PC-3 (cell line): ENCODE measurements at regions not wholly inside any gene's neighbourhood (a gene's known extent, or its start where the extent isn't known, plus 50 kb on each side); places are given as distances from the start of the nearest gene placed in this dataset.
"Not testable (repeated sequence)": the region's sequence is repeated elsewhere in the genome, so short reads cannot be mapped to it uniquely, and the experiment has no call there.

Source experiments
- ATAC-seq: fragments of 200-7000 bp; cut with Tn5 transposase; 2 replicates; pipeline ENCODE4 v1.9.1; 2020; ENCODE audit warnings: mild to moderate bottlenecking, moderate library complexity
- BruUV-seq: library from RNA; stranded (reverse); fragments of 400-500 nt; replicated peaks from 2 replicates; lab custom pipeline; 2021; lab: Mats Ljungman, UMichigan
- CTCF ChIA-PET: fragments of 300-600 bp; sonication (Branson Sonifier 250); formaldehyde crosslinking; loops from one replicate; lab custom pipeline; 2022; ENCODE audit warnings: antibody characterized with exemption; lab: Charles Lee
- POLR2A ChIA-PET: fragments of 300-600 bp; sonication (Branson Sonifier 250); formaldehyde crosslinking; loops from one replicate; lab custom pipeline; 2022; ENCODE audit warnings: antibody characterized with exemption; ENCODE audit not compliant: unreplicated experiment; lab: Charles Lee
- DNase-seq: peaks from one replicate; pipeline ENCODE4 v3.0.0-alpha.2; 2015
- H2AFZ ChIP-seq: fragments of 300-600 bp; sonication (generic); 2 replicates; pipeline ENCODE4 v1.6.0; 2016; ENCODE audit warnings: antibody characterized with exemption, low read length
- H3F3A ChIP-seq: fragments of 300-600 bp; sonication (generic); one replicate; pipeline ENCODE4 v1.6.0; 2017; ENCODE audit warnings: antibody characterized with exemption, low read length, control low read depth, mild to moderate bottlenecking; ENCODE audit not compliant: unreplicated experiment
- H3K27ac ChIP-seq: fragments of 300-600 bp; sonication (generic); 2 replicates; pipeline ENCODE4 v1.5.1; 2016; ENCODE audit warnings: mild to moderate bottlenecking, low read length
- H3K27me3 ChIP-seq: fragments of 300-600 bp; sonication (generic); 2 replicates; pipeline ENCODE4 v1.6.1; 2016; ENCODE audit warnings: low read length, mixed read lengths
- H3K36me3 ChIP-seq: fragments of 300-600 bp; sonication (generic); 2 replicates; pipeline ENCODE4 v1.6.1; 2016; ENCODE audit warnings: low read depth, mixed run types, low read length, mixed read lengths
- H3K4me1 ChIP-seq: fragments of 300-600 bp; sonication (generic); 2 replicates; pipeline ENCODE4 v1.5.1; 2016; ENCODE audit warnings: low read length; ENCODE audit not compliant: insufficient read depth
- H3K4me2 ChIP-seq: fragments of 300-600 bp; sonication (generic); 2 replicates; pipeline ENCODE4 v1.6.0; 2016; ENCODE audit warnings: low read length
- H3K4me3 ChIP-seq: fragments of 300-600 bp; sonication (generic); 2 replicates; pipeline ENCODE4 v1.5.1; 2016; ENCODE audit warnings: mild to moderate bottlenecking, low read length, mixed read lengths
- H3K79me2 ChIP-seq: fragments of 300-600 bp; sonication (generic); 2 replicates; pipeline ENCODE4 v1.6.1; 2017; ENCODE audit warnings: low read length, mixed read lengths
- H3K9ac ChIP-seq: fragments of 300-600 bp; sonication (generic); 2 replicates; pipeline ENCODE4 v1.6.0; 2016; ENCODE audit warnings: mild to moderate bottlenecking, low read length
- H3K9me2 ChIP-seq: fragments of 300-600 bp; sonication (generic); replicated peaks from 2 replicates; pipeline ENCODE4 v1.6.1; 2016; ENCODE audit warnings: mixed run types, low read length, mixed read lengths
- H3K9me3 ChIP-seq: fragments of 300-600 bp; sonication (generic); 2 replicates; pipeline ENCODE4 v1.6.1; 2016; ENCODE audit warnings: low read length, mixed read lengths
- H4K20me1 ChIP-seq: fragments of 300-600 bp; sonication (generic); 2 replicates; pipeline ENCODE4 v1.6.1; 2016; ENCODE audit warnings: low read length, mixed read lengths
- EZH2 ChIP-seq: fragments of 300-600 bp; sonication (generic); IDR thresholded peaks from one replicate; pipeline ENCODE4 v1.6.1; 2017; ENCODE audit warnings: antibody characterized with exemption, mild to moderate bottlenecking, low read length; ENCODE audit not compliant: unreplicated experiment
- EZH2phosphoT487 ChIP-seq: fragments of 300-600 bp; sonication (generic); IDR thresholded peaks from 2 replicates; pipeline ENCODE4 v1.6.1; 2018; ENCODE audit warnings: mild to moderate bottlenecking, antibody characterized with exemption, low read length, borderline replicate concordance
- intact Hi-C: fragments of 100-400 bp; cut with micrococcal nuclease; formaldehyde crosslinking; loops from 2 replicates; pipeline ENCODE4 v1.9.0; 2023
- TF ChIP-seq, protein P1 (sequence below): fragments of 300-600 bp; sonication (generic); conservative IDR thresholded peaks from 2 replicates; pipeline ENCODE4 v1.5.1; 2017; ENCODE audit warnings: antibody characterized with exemption, low read depth, mild to moderate bottlenecking, low read length

DNA sequence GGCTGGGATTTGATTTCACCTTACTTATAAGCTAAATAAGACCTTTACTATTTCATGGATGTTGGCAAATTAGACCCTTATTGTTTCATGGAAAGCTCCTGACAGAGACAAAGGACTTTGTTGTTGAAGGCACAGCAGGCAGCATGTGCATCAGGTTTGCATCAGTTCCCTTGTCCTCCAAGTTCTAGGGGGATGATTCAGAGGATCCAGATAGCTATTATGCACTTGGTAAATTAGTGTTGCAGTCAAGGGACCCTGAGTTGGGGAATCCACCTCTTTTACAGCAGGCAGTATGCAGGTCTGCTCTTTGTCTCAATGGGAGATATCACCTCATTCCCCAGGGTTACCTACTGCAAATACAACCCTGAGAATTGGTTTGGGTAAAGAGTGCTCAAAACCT is 131.4 kb upstream of the IGSF10 start:
- no peaks in the 10 kb centered on the region for H3K27me3 ChIP-seq
- H3K4me3 ChIP-seq = no peak overlapping the region
- ATAC-seq (no peak), DNase-seq (no peak)
- no peaks in the 10 kb centered on the region for H3F3A ChIP-seq
- no peak overlapping the region for H3K4me2 ChIP-seq
- ChIA-PET CTCF (no interaction called here), POLR2A (interaction anchor here (0.6 kb wide), 2 partner anchors 9 to 90 kb away, joined by 4 to 14 read pairs; no protein-coding TSS in a partner anchor)
- no peaks in the 10 kb centered on the region for H3K36me3 ChIP-seq
- no peaks in the 10 kb centered on the region for H3K4me1 ChIP-seq
- H4K20me1 ChIP-seq = no peaks in the 10 kb centered on the region
- BruUV-seq = no TSS peak
- H3K9me2 ChIP-seq = no peaks in the 10 kb centered on the region
- no peaks in the 10 kb centered on the region for H3K79me2 ChIP-seq
- intact Hi-C loops = no loop called here
- no peak overlapping the region for H2AFZ ChIP-seq
- no peak overlapping the region for H3K9ac ChIP-seq
- no peak overlapping the region for H3K27ac ChIP-seq
- TF ChIP-seq, protein P1, sequence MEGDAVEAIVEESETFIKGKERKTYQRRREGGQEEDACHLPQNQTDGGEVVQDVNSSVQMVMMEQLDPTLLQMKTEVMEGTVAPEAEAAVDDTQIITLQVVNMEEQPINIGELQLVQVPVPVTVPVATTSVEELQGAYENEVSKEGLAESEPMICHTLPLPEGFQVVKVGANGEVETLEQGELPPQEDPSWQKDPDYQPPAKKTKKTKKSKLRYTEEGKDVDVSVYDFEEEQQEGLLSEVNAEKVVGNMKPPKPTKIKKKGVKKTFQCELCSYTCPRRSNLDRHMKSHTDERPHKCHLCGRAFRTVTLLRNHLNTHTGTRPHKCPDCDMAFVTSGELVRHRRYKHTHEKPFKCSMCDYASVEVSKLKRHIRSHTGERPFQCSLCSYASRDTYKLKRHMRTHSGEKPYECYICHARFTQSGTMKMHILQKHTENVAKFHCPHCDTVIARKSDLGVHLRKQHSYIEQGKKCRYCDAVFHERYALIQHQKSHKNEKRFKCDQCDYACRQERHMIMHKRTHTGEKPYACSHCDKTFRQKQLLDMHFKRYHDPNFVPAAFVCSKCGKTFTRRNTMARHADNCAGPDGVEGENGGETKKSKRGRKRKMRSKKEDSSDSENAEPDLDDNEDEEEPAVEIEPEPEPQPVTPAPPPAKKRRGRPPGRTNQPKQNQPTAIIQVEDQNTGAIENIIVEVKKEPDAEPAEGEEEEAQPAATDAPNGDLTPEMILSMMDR = no peak
- TF ChIP-seq EZH2 (no peak), EZH2phosphoT487 (no peak)
- no peaks in the 10 kb centered on the region for H3K9me3 ChIP-seq

DNA sequence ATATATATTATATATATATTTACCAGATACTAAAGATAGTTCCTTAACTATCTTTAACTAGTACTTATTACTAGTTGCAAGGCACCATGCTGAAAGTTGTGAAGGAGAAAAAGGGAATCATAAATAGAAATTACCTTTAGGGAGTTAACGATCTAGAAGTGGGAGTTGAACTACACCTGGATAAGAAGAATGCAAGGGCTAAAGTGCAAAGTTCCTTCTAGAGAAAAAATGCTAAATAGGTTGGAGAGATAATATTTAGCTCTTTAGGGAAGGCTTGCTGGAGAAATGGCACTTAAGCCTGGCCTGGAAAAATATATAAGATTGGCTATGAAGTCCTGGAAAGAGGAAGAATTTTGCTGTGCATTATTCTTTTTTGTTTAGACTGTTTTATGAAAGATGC is 130.6 kb upstream of the IGSF10 start:
- H3K4me2 ChIP-seq = no peak overlapping the region
- no peak overlapping the region for H3K27ac ChIP-seq
- H3F3A ChIP-seq = no peaks in the 10 kb centered on the region
- no peaks in the 10 kb centered on the region for H4K20me1 ChIP-seq
- H2AFZ ChIP-seq = no peak overlapping the region
- DNase-seq (no peak), ATAC-seq (no peak)
- no peaks in the 10 kb centered on the region for H3K27me3 ChIP-seq
- CTCF ChIA-PET = no interaction called here
- POLR2A ChIA-PET = no interaction called here
- no peaks in the 10 kb centered on the region for H3K4me1 ChIP-seq
- intact Hi-C loops = no loop called here
- TF ChIP-seq, protein P1 = no peak
- TF ChIP-seq EZH2 = no peak
- H3K9ac ChIP-seq = no peak overlapping the region
- H3K79me2 ChIP-seq = no peaks in the 10 kb centered on the region
- BruUV-seq = no TSS peak
- no peak overlapping the region for H3K4me3 ChIP-seq
- H3K36me3 ChIP-seq = no peaks in the 10 kb centered on the region
- no peaks in the 10 kb centered on the region for H3K9me2 ChIP-seq
- no peaks in the 10 kb centered on the region for H3K9me3 ChIP-seq

DNA sequence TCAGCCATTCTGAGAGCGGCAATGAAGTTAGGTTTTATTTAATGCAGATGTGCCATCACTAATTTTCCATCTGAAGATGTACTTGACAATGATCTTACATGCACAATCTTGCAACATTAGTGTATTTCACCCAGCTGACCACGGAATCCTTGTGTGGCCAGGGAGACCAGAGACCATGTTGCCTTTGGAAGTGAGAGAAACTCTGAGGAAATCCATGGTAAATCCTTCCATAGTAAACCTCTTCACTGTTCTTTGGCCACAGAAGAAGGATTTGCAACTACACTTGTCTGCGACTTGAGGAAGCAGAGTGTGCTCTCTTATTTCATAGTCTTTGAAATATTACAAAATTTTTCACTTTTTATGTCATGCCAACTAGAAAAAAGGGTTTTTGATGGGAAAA is 128.4 kb upstream of the IGSF10 start:
- H3K4me1 ChIP-seq = no peaks in the 10 kb centered on the region
- H3K9me3 ChIP-seq = no peaks in the 10 kb centered on the region
- CTCF ChIA-PET = no interaction called here
- no peak overlapping the region for H3K4me2 ChIP-seq
- ATAC-seq = no peak
- no peak overlapping the region for H2AFZ ChIP-seq
- POLR2A ChIA-PET = interaction anchor here (0.7 kb wide), 1 partner anchor 382 kb away, joined by 6 read pairs; no protein-coding TSS in a partner anchor
- H4K20me1 ChIP-seq = no peaks in the 10 kb centered on the region
- DNase-seq = no peak
- TF ChIP-seq EZH2phosphoT487 (no peak), EZH2 (no peak)
- TF ChIP-seq, protein P1 = no peak
- intact Hi-C loops = no loop called here
- no peaks in the 10 kb centered on the region for H3K27me3 ChIP-seq
- no peaks in the 10 kb centered on the region for H3K79me2 ChIP-seq
- no peak overlapping the region for H3K4me3 ChIP-seq
- no peak overlapping the region for H3K27ac ChIP-seq
- no peaks in the 10 kb centered on the region for H3K36me3 ChIP-seq
- H3K9me2 ChIP-seq = no peaks in the 10 kb centered on the region
- no peak overlapping the region for H3K9ac ChIP-seq
- no peaks in the 10 kb centered on the region for H3F3A ChIP-seq
- no TSS peak for BruUV-seq

DNA sequence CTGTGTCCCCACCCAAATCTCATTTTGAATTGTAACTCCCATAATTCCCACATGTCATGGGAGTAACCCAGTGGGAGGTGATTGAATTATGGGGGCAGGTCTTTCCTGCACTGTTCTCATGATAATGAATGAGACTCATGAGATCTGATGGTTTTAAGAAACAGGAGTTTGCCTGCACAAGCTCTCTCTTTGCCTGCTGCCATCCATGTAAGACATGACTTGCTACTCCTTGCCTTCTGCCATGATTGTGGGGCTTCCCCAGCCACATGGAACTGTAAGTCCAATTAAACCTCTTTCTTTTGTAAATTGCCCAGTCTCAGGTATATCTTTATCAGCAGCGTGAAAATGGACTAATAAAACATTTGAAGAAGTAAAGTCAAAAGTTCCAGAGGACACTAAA is 126.8 kb upstream of the IGSF10 start:
- intact Hi-C loops, H3K4me2 ChIP-seq, H3K9me3 ChIP-seq, H3K9me2 ChIP-seq, ATAC-seq, H3K4me1 ChIP-seq, H3K27ac ChIP-seq, H3K79me2 ChIP-seq, BruUV-seq, H2AFZ ChIP-seq, H3K36me3 ChIP-seq, H3K27me3 ChIP-seq, H3K4me3 ChIP-seq, H4K20me1 ChIP-seq, H3K9ac ChIP-seq, H3F3A ChIP-seq, POLR2A ChIA-PET, DNase-seq, CTCF ChIA-PET: not testable (repeated sequence)
